Epithelial cell of esophagus (primary cell): ENCODE measurements at regions not wholly inside any gene's neighbourhood (a gene's known extent, or its start where the extent isn't known, plus 50 kb on each side); places are given as distances from the start of the nearest gene placed in this dataset.

ENCODE experiments used
- DNase-seq: peaks from one replicate; pipeline ENCODE4 v3.0.0; 2010; ENCODE audit warnings: low read depth
- H3K4me3 ChIP-seq: 2 replicates; pipeline ENCODE4 v1.5.1; 2011; ENCODE audit warnings: mild to moderate bottlenecking, low read length, control low read depth
- CTCF ChIP-seq: IDR thresholded peaks from 2 replicates; pipeline ENCODE4 v1.5.1; 2011; ENCODE audit warnings: low read depth, mild to moderate bottlenecking, low read length, control low read depth, inconsistent platforms; ENCODE audit not compliant: insufficient read depth; ENCODE audit errors: missing control alignments

- no peak for TF ChIP-seq CTCF
Observed at GRCh38 chr6:120058410-120058809, 708.8 kb upstream of the MAN1A1 start.

GRCh38 chr6:120056085-120056484 is 706.5 kb upstream of the MAN1A1 start:
- no peak overlapping the region for H3K4me3 ChIP-seq
- DNase-seq, result peak; percentile 0
- peak; percentile 41 for TF ChIP-seq CTCF

More at GRCh38 chr6:120058410-120058809, 708.8 kb upstream of the MAN1A1 start:
- no peak for DNase-seq
- H3K4me3 ChIP-seq, result no peak overlapping the region

GRCh38 chr6:120055071-120055470 is 705.5 kb upstream of the MAN1A1 start:
- DNase-seq, result no peak
- H3K4me3 ChIP-seq, result no peak overlapping the region
- TF ChIP-seq CTCF, result no peak

GRCh38 chr6:120039664-120040063 is 690.1 kb upstream of the MAN1A1 start:
- H3K4me3 ChIP-seq, result no peak overlapping the region
- DNase-seq, result no peak
- TF ChIP-seq CTCF, result no peak

- H3K4me3 ChIP-seq, result no peak overlapping the region
- no peak for TF ChIP-seq CTCF
- no peak for DNase-seq
Observed at GRCh38 chr6:120031837-120032236, 682.3 kb upstream of the MAN1A1 start.

GRCh38 chr6:120026791-120027190 is 677.2 kb upstream of the MAN1A1 start:
- no peak overlapping the region for H3K4me3 ChIP-seq

More at GRCh38 chr6:120026791-120027190, 677.2 kb upstream of the MAN1A1 start:
- no peak for TF ChIP-seq CTCF
- no peak for DNase-seq
